ENCODE measurements at regions not wholly inside any gene's neighbourhood (a gene's known extent, or its start where the extent isn't known, plus 50 kb on each side); places are given as distances from the start of the nearest gene placed in this dataset.
A peak's percentile ranks its signal among the peaks of the same experiment; 100 is the strongest.
"Not testable (repeated sequence)": the region's sequence is repeated elsewhere in the genome, so short reads cannot be mapped to it uniquely, and the experiment has no call there.

DNA sequence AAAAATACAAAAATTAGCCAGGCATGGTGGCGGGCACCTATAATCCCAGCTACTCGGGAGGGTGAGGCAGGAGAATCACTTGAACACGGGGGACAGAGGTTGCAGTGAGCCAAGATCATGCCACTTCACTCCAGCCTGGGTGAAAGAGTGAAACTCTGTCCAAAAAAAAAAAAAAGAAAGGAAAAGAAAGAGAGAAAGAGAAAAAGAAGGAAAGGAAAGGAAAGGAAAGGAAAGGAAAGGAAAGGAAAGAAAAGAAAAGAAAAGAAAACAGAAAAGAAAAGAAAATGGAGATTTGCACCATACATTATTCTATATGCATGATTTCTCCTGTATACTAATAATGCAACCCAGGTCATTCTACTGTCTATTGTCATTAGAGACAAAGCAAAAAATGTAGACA is 421.5 kb downstream of the PCDH19 start:
- not testable (repeated sequence) for H3K9me3 Mint-ChIP-seq; H3K4me3 Mint-ChIP-seq; H3K27ac Mint-ChIP-seq; ATAC-seq (ENCODE audit: low read depth in 2 of 2); H3K4me1 Mint-ChIP-seq; H3K27me3 Mint-ChIP-seq; H3K36me3 Mint-ChIP-seq; DNase-seq

DNA sequence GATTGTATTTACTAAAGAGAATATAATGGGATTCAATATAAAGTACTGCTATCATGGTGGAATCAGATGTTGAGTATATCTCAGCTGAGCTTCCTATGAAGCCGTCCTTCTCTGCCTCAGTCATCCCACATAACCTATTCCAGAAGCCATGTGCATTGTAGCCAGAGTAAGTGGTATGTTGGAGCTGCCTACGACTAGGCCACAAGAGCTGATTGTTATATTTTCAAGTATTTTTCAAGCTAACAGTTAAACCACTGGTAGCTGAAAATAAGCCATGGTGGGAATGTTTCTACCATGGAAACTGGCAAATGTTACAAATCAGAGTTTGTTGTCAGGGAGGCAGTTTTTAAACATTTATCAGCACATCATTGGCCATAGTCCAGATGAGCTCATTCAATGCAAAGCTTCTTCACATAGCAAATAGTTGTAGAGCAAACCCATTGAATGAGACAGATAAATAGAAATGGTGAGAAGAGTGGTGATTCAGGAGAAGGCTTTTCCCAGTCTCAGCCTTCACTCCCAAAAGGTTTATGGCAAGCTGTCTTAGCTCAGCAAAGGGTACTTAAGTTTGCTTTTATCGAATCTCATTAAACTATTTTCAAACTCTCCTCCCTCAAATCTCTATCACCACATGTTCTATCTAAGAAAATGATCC is 436.4 kb downstream of the PCDH19 start:
- ATAC-seq (ENCODE audit: low read depth in 2 of 2) = no peak
- Mint-ChIP-seq H3K36me3 (no peaks in the 10 kb centered on the region), H3K27ac (no peak overlapping the region), H3K9me3 (peaks cover 0 to 5% (median 1%) of the 10 kb centered on the region in 7 donors), H3K4me3 (no peak overlapping the region), H3K27me3 (no peaks in the 10 kb centered on the region), H3K4me1 (no peaks in the 10 kb centered on the region)
- no peak for DNase-seq

DNA sequence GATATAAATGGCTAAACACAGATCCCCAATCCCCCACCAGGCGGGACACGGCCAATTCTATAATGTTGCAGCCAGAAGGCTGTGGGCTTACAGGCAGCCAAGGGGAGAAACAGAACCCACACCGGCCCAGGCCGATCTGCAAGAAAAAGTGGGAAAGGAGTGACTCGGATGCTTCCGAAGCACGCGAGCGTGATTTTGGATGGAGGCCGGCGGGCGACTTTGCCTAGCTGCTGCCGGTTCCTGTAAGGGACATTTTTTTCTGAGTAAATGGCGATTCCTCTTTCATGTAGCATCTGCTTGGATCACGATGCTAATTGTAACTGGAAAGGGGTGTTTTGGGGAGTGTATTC is 470.2 kb downstream of the PCDH19 start:
- H3K9me3 Mint-ChIP-seq = peaks cover 0 to 8% (median 3%) of the 10 kb centered on the region in 7 donors
- H3K36me3 Mint-ChIP-seq = no peaks in the 10 kb centered on the region
- H3K4me3 Mint-ChIP-seq = no peak overlapping the region
- DNase-seq = no peak
- no peak for ATAC-seq (ENCODE audit: low read depth in 2 of 2)
- H3K4me1 Mint-ChIP-seq = no peaks in the 10 kb centered on the region
- no peak overlapping the region for H3K27ac Mint-ChIP-seq
- H3K27me3 Mint-ChIP-seq = no peaks in the 10 kb centered on the region

DNA sequence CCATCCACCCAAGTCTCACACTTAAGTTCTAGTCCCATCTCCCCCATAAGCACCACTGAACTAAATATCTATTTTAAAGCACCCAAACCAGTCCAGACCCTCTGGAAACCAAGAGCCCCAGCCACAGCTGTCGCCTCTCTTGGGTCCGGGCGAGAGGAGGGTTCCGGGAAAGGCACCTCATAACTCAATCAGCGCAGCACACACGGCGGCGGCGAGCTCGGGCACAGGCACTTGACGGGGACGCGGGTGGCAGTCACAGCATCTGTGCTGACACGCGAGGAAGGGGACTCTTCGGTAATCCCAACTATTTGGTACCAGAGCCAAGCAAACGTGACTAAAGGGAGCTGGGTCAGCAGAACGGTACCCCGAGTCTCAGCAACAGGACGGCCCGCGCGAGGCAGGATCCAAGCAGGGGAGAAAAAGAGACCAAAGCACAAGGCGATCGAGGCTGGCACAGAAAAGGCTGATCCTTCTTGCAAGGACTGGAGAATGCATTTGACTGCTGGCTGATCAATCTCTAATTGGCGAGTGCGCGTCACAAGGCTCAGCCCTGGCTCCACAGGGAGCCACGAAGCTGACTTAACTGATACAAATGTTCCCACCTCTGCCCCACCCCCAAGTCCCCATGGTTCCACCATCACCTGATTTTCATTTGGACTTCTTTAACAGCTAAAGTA is 470.7 kb downstream of the PCDH19 start:
- not testable (repeated sequence) for ATAC-seq (ENCODE audit: low read depth in 2 of 2); H3K9me3 Mint-ChIP-seq; H3K4me3 Mint-ChIP-seq; H3K27me3 Mint-ChIP-seq; H3K27ac Mint-ChIP-seq; H3K36me3 Mint-ChIP-seq; DNase-seq; H3K4me1 Mint-ChIP-seq

DNA sequence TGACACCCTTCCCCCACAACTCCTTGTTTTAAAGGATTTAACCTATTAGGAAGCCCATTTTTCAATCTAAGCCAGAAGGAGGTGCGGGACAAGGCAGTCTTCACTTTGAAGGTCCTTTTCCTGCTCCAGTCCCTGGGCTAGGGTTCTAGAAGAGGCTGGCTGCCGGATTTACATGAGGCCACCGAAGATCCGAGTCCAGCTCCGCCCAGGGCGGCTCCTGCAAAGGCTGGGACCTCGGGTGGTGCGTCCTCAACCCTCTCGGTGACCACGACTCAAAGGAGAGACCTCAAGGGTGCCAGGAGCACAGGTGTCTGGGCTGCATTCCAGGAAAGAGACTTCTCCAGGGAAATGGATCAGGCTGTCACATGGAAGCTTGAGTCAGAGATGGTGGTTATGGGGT is 471.6 kb downstream of the PCDH19 start:
- DNase-seq (no peak), ATAC-seq (ENCODE audit: low read depth in 2 of 2) (no peak)
- Mint-ChIP-seq H3K4me3 (no peak overlapping the region), H3K9me3 (peaks cover 0 to 5% (median 0%) of the 10 kb centered on the region in 7 donors), H3K4me1 (no peaks in the 10 kb centered on the region), H3K27me3 (no peaks in the 10 kb centered on the region), H3K27ac (peak overlapping the region in 1 of 6 donors; percentile 49), H3K36me3 (no peaks in the 10 kb centered on the region)

DNA sequence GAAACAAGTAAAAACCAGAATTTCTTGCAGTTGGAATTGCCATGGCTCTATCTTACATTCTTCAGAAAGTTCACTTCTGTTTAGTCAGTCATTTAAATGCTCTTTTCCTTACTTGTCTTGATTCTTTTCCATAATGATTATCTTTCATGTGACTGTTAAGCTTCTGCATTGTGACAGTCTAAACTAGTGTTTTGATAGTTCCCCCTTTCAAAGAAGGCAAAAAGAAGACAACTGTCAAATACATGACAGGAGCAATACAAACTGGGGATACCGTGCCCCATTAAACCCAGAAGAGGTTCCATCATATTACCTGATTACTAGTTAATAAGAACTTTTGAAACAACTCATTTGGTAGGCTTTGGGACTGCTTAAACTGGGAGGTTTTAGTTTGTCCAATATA is 476.2 kb downstream of the PCDH19 start:
- no peak overlapping the region for H3K4me3 Mint-ChIP-seq
- no peak for DNase-seq
- H3K36me3 Mint-ChIP-seq = no peaks in the 10 kb centered on the region

DNA sequence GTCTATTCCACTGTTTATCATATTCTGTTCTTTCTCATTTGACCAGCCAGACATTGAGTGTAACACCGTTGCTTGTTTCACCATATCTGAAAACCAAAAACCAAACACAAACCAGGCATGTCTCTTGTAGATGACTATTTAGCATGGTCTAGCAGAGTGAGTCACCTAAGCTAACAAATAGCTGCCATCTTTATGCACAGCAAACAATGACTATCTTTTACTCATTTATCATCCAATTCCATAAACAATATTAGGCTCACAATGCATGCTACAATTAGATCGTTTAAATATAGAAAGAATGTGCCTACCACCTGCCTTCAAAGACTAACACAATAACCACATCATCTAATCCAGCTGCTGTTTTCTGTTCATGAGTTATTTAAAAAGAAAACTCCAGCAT is 495.4 kb downstream of the PCDH19 start:
- H3K36me3 Mint-ChIP-seq = no peaks in the 10 kb centered on the region
- H3K4me1 Mint-ChIP-seq = no peaks in the 10 kb centered on the region
- no peak overlapping the region for H3K27ac Mint-ChIP-seq
- DNase-seq = no peak
- H3K9me3 Mint-ChIP-seq = peaks cover 0 to 8% (median 0%) of the 10 kb centered on the region in 7 donors
- no peak for ATAC-seq (ENCODE audit: low read depth in 2 of 2)
- H3K27me3 Mint-ChIP-seq = no peaks in the 10 kb centered on the region
- H3K4me3 Mint-ChIP-seq = no peak overlapping the region

More for the DNA sequence above, 476.2 kb downstream of the PCDH19 start:
- Mint-ChIP-seq H3K27me3 (no peaks in the 10 kb centered on the region), H3K27ac (no peak overlapping the region), H3K4me1 (no peaks in the 10 kb centered on the region), H3K9me3 (peaks cover 0 to 9% (median 3%) of the 10 kb centered on the region in 7 donors)
- ATAC-seq (ENCODE audit: low read depth in 2 of 2) = no peak

DNA sequence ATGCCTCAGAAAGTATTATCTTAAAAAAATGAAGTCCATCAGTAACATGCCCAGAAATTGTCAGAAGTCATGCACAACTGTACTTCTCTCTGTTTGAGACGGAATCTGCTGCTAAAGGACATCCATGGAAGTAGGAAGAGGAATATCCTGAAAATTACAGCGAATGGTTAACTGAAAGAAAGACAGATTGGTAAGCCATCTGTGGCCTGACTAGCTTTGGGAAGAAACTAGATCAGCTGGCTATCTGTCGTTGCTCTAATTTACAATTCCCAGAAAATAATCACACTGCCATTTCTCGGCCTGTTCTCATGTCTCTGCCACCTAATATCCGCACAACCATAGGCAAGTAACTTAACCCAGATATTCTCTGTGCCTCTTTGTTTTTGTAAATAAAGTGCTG is 496.5 kb downstream of the PCDH19 start:
- no peak overlapping the region for H3K4me3 Mint-ChIP-seq

DNA sequence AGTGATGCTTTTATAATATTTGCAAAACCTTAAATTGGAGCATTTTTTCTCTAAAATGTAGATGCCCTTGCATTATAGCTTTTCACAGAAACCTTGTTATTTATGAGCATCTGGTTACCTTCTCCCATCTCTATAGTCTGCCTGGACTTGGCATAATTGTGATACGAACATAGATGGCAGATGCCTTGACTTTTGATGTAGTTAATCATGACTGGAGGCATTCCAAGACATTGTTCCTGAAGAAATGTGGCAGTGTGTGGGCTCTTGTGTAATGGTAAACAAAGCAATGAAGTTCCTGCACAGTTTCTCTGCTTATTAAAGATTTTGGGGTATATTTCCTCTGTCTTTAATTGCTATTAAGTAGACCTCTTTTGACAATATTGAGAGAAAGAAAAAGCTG is 500.1 kb downstream of the PCDH19 start:
- H3K27ac Mint-ChIP-seq = no peak overlapping the region
- no peak overlapping the region for H3K4me3 Mint-ChIP-seq
- peaks cover 0 to 8% (median 0%) of the 10 kb centered on the region in 7 donors for H3K9me3 Mint-ChIP-seq
- H3K27me3 Mint-ChIP-seq = no peaks in the 10 kb centered on the region
- ATAC-seq (ENCODE audit: low read depth in 2 of 2) = no peak
- DNase-seq = no peak
- no peaks in the 10 kb centered on the region for H3K36me3 Mint-ChIP-seq
- no peaks in the 10 kb centered on the region for H3K4me1 Mint-ChIP-seq

More for the DNA sequence above, 496.5 kb downstream of the PCDH19 start:
- peaks cover 0 to 8% (median 0%) of the 10 kb centered on the region in 7 donors for H3K9me3 Mint-ChIP-seq
- ATAC-seq (ENCODE audit: low read depth in 2 of 2) = no peak
- H3K27ac Mint-ChIP-seq = no peak overlapping the region
- no peaks in the 10 kb centered on the region for H3K27me3 Mint-ChIP-seq
- no peaks in the 10 kb centered on the region for H3K4me1 Mint-ChIP-seq
- H3K36me3 Mint-ChIP-seq = no peaks in the 10 kb centered on the region
- DNase-seq = no peak

DNA sequence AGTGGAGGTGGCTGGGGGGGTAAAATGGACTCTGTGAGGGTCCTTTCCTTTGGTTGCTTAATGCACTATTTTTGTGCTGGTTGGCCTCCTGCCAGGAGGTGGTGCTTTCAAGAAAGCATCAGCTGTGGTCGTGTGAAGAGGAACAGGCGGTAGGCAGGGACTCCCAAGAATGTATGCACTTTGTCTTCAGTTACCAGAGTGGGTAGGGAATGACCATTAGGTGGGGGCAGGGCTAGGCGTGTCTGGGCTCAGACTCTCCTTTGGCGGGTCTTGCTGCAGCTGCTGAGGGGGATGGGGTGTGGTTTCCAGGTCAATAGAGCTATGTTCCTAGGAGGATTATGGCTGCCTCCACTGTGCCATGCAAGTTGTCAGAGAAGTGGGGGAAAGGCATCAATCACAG is 509.0 kb downstream of the PCDH19 start:
- DNase-seq = no peak
- Mint-ChIP-seq H3K27ac (no peak overlapping the region), H3K27me3 (no peaks in the 10 kb centered on the region), H3K9me3 (peaks cover 0 to 5% (median 3%) of the 10 kb centered on the region in 7 donors), H3K4me1 (no peaks in the 10 kb centered on the region), H3K36me3 (no peaks in the 10 kb centered on the region), H3K4me3 (no peak overlapping the region)
- ATAC-seq (ENCODE audit: low read depth in 2 of 2) = no peak

DNA sequence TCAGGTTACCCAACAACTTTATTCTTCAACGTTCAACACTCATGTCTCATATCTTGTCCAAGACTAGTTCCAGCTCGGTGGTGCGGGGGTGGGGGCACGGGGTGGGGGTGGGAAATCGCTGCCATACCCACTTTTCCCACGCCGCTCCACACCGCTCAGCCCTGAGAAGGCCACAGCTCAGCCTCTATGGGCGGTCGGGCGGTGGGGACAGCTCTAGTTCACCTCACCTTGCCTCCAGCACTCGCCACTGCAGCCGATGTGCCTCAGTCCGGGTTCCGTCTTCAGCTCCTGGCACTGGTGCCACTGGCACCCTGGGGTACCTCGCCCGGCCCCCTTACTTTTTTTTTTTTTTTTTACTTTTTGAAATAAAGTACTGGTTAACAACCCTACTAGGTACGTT is 522.2 kb downstream of the PCDH19 start:
- Mint-ChIP-seq H3K9me3 (peaks cover 0 to 22% (median 12%) of the 10 kb centered on the region in 7 donors), H3K36me3 (no peaks in the 10 kb centered on the region), H3K4me1 (no peaks in the 10 kb centered on the region), H3K27me3 (no peaks in the 10 kb centered on the region), H3K27ac (no peak overlapping the region), H3K4me3 (no peak overlapping the region)
- ATAC-seq (ENCODE audit: low read depth in 2 of 2) (no peak), DNase-seq (no peak)

DNA sequence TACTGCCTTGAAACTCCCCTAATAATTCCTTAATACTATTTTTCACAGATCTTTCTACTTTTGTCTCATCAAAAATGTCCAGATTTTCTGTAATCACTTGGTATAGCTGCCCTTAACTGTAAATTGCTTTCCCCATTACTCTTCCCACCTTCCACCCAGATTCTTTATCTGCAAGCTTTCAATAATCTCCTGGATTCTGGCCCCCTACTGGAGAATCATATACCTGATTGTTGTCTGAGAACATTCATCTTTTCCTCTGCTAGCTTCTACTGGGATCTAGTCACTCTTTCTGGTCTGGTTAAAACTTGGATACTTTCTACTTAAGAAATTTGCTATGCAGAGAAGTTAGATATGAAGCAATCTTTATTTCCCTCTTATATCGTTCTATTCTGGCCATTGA is 552.6 kb downstream of the PCDH19 start:
- no peaks in the 10 kb centered on the region for H3K36me3 Mint-ChIP-seq
- no peaks in the 10 kb centered on the region for H3K4me1 Mint-ChIP-seq
- no peaks in the 10 kb centered on the region for H3K27me3 Mint-ChIP-seq
- no peak for ATAC-seq (ENCODE audit: low read depth in 2 of 2)
- peaks cover 0 to 4% (median 2%) of the 10 kb centered on the region in 7 donors for H3K9me3 Mint-ChIP-seq
- DNase-seq = no peak
- no peak overlapping the region for H3K4me3 Mint-ChIP-seq
- no peak overlapping the region for H3K27ac Mint-ChIP-seq

DNA sequence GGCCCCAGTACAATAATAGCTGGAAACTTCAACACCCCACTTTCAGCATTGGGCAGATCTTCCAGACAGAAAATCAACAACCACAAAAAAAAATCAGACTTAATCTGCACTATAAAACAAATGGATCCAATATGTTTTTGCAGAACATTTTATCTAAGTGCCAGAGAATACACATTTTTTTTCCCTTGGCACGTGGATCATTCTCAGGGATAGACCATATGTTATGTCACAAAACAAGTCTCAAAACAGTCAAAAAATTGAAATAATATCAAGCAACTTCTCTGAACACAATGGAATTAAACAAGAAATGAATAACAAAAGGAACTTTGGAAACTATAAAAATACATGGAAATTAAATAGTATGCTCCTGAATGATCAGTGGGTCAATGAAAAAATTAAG is 576.3 kb downstream of the PCDH19 start:
- H3K36me3 Mint-ChIP-seq = no peaks in the 10 kb centered on the region
- H3K4me3 Mint-ChIP-seq = no peak overlapping the region
- H3K27ac Mint-ChIP-seq = no peak overlapping the region
- DNase-seq = no peak
- no peaks in the 10 kb centered on the region for H3K4me1 Mint-ChIP-seq
- no peak for ATAC-seq (ENCODE audit: low read depth in 2 of 2)
- no peaks in the 10 kb centered on the region for H3K27me3 Mint-ChIP-seq
- peaks cover 7 to 18% (median 10%) of the 10 kb centered on the region in 7 donors for H3K9me3 Mint-ChIP-seq

DNA sequence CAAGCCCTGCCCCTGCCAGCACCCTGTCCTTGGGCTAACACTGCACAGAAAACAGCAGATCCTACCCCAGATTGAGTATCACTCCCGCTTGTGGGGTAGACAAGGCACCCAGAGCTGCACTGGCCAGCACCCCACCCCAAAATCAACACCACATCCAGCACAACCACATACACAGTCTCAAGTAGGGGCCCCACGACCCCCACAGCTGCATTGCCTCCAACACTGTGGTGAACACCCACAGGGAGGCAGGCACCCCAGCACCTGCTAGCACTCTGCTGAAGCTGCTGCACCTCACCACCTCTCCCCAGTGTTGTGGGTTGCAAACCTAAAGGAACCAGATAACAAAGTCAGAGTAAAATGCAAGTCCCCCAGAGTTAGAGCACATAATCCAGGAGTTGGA is 589.9 kb downstream of the PCDH19 start:
- ATAC-seq (ENCODE audit: low read depth in 2 of 2) (no peak), DNase-seq (no peak)
- Mint-ChIP-seq H3K27me3 (no peaks in the 10 kb centered on the region), H3K27ac (no peak overlapping the region), H3K9me3 (peaks cover 2 to 16% (median 8%) of the 10 kb centered on the region in 7 donors), H3K4me1 (no peaks in the 10 kb centered on the region), H3K4me3 (no peak overlapping the region), H3K36me3 (no peaks in the 10 kb centered on the region)
